ENCODE measurements at regions not wholly inside any gene's neighbourhood (a gene's known extent, or its start where the extent isn't known, plus 50 kb on each side); places are given as distances from the start of the nearest gene placed in this dataset.
"Not testable (repeated sequence)": the region's sequence is repeated elsewhere in the genome, so short reads cannot be mapped to it uniquely, and the experiment has no call there.

DNA sequence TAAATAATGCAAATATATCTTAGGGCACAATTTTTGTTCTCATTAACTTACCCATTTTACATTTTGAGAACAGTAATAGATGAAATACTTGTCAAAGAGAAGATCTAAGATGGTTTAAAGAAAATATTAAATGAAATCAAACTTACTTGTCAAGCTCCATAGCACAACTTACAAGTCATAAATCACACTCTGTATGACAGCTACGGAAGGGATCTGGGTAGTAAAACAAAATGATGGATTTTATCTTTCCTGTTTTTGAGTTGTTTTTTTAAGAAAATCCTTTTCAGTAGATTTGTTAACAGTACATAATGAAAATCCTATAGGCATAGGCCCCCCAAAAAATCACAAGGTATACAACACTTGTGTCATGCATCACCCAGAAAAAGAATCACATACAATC lies 84.4 kb upstream of the ANTXRL start:
- DNase-seq (ENCODE audit: low read depth, low spot score), result not testable (repeated sequence)

DNA sequence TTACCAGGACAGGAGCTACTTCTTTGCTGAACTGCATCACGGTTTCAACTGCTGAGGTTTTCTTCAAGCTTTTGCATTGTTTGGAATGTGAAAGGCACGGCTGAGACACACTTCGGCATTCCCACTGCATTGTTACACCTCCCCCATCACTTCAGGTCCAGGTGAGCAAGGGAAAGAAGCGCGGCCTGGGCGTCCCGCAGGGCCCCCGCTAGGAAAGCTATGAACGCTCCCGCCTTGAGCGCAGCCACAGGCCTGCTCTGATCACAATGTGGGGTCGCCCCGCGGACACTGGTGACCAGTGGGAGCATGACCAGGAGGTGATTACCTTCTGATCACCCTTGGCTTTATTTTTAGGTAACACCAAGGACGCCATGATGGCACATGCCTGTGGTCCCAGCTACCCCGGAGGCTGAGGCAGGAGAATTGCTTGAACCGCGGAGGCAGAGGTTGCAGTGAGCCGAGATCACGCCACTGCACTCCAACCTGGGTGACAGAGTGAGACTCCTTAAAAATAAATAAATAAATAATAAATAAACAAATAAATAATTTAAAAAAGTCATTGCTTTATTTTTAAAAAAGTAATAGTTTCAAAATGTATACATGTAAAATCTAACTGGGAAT lies 82.2 kb upstream of the ANTXRL start:
- not testable (repeated sequence) for DNase-seq (ENCODE audit: low read depth, low spot score)

DNA sequence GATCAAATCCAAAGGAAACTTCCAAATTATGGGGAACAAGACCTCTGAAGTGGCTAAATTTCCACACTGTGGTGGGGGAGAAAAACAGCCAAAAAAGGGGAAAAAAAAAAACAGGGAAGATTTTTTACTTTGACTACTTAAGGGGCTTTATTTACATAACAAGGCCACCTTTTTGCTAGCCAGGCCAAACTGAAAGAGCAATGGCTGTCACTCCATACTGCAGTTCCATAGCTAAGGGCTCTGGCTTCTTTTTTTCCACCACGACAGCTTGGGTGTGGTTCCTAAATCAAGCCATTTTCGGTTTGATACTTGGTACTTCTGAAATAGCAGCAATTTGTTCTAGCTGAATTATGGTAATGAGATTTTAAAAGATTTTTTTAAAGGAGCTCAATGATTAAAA lies 76.4 kb upstream of the ANTXRL start:
- DNase-seq (ENCODE audit: low read depth, low spot score), result not testable (repeated sequence)

DNA sequence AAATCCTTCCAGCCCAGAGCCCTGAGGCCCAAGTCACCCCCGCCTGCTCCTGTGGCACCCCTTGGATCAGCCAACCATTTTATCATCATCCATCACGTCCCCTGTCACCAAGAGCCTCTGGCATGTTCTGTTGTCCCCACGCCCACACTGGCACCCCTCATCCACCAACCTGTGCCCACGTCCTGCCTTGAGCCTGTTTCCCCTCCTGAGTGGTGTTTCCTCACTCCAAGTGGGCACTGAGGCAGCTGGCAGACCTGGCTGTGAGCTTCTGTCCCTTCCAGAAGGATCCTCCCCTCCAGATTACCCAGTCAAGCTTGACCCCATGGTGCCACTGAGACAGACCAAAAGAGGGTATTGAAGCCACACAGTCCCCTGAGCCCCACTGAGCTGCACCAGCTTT lies 71.4 kb upstream of the ANTXRL start:
- DNase-seq (ENCODE audit: low read depth, low spot score), result no peak

DNA sequence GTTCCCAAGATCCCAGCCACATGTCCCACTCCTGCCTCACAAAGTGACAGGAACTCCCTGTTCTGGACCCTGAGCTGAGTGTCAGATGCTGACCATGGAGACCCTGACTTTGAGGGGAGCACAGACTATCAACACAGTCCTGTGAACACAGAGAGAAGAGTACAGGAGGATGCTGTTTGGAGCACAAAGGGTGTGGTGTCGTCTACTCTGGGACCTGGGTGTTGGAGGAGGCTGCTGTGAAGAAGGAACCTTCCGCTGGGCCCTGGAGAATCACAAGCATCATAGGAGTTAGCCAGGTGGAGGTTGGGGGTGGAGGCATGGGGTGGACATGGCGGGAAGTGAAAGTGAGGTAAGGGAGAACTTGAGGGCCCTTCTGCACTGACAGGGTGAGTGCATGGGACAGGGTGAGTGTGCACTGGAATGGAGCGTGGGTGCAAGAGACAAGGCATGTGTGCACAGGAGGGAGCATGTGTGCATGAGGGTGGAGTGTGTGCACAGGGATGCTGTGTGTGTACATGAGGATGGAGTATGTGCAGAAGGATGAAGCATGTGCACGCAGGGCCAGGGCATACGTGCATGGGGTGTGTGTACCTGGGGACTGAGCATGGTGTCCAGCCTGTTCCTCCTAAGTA lies 70.7 kb upstream of the ANTXRL start:
- no peak for DNase-seq (ENCODE audit: low read depth, low spot score)

DNA sequence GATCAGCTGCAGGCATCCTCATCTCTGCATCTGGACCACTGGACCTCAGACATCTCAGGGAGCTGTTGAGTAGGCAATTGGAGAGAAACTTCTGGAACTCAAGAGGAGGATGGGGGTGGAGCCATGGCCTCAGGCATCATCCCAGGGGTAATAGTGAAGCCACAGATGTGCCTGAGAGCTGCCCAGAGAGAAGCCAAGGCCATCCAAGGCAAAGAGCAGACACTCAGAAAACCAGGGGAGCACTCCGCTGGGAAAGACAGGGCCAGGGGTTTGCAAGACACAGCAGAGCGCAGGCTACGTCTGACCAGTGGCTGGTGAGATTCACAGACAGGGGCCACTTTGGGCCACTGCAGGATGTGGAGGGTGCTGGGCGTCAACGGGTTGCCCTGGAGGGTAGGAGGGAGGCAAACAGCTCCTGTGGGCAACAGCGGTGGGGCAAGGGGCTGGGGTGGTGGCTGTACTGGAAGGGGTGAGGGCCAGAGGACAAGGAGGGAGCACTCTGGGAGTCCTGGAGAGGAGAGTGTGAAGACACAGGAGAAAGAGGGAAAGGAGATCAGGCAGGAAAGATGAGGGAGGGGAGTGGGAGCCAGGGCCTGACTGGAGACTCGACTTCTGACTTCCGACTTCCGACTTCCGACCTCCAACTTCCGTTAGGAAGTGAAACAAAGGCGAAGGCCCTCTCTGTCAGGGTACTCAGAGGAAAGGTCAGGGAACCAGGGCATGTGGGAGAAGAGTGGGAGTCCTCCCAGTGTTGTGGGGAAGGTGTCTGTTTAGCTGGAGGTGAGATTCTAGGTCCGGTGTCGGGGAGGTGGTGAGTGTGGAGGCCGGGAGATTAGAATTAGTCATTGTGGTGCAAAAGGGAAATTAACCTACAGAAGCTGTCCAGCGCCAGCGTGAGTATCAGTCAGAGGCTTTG lies 69.7 kb upstream of the ANTXRL start:
- no peak for DNase-seq (ENCODE audit: low read depth, low spot score)

DNA sequence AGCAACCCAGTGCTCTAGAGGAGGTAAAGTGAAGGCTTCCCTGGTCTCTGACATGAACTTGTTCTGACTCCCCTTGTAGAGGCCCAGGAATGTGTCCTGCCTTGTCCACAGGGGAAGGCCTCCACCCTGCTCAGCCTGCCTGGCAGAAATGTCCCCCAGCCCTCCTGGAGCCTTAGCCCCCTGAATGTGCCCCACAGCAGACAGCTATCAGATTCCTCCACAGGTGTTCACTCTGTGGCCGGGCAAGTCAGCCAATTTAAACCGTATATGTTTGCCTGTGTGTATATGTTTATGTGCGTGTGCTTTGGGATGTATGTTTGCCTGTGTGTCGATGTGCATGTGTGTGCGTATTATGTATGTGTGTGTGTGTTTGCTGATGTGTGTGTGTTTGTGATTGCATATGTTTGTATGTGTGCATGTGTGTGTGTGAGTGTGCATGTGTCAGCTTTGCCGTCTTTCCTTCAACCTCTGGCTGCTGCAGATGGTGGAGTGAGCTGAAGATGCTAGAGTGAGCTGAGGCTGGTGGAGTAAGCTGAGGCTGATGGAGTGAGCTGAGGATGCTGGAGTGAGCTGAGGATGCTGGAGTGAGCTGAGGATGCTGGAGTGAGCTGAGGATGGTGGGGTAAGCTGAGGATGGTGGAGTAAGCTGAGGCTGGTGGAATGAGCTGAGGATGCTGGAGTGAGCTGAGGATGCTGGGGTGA lies 68.9 kb upstream of the ANTXRL start:
- DNase-seq (ENCODE audit: low read depth, low spot score), result no peak

DNA sequence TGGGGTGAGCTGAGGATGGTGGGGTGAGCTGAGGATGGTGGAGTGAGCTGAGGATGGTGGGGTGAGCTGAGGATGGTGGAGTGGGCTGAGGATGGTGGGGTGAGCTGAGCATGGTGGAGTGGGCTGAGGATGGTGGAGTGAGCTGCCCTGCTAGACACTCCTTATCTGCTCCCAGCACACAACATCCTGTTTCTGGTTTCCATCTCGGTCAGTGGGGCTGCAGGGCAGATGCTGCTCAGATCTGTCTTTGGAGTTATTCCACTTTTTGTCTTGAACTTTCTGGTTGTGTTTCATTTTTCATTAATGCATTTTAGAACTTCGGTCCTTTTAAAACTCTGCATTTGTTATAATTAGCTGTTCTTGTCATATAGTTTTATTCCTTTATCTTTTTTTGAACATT lies 67.9 kb upstream of the ANTXRL start:
- no peak for DNase-seq (ENCODE audit: low read depth, low spot score)

DNA sequence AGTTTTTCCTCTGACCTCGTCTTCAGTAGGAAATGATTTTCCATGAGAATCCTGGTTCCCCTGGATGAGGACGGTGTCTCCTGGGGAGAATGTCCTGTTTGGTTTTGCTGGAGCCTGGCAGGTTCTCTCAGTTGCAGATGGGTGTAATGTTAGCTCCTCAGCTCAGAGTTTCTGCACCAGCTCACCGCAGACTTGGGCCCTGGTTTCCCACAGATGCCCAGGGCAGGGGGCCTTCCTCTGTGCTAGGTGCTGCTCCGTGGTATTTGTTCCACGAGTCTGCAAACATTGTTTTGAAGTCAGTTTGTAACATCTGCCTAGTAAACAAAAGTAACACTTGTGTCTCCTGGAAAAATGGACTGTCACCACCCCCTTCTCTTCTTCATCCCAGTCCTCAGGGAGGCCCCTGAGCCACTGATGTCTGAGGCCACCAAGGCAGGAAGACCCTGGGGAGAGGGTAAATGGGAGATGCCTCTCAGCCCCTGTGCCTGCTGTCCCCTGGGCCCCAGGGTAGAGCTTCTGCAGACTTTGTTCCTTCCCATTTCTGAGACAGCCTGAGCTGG lies 67.3 kb upstream of the ANTXRL start:
- not testable (repeated sequence) for DNase-seq (ENCODE audit: low read depth, low spot score)

DNA sequence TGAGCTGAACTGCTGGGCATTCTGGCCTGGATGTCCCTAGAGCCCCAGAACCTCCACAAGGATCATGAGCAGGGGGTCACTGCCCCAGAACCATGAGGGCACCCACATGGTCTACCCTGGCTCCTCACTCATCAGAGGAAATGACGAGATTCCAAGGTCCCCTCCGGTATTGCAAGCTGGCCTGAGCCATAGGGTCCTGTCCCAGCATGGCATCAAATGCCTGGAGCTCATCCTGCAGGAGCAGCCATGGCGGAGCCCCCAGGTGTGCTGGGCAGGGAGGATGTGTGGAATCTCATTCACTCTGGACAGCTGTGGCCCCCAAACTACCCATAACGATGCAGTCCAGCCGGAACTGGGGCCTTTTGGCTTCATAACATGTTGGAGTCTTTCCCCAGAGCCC lies 66.6 kb upstream of the ANTXRL start:
- DNase-seq (ENCODE audit: low read depth, low spot score), result no peak

DNA sequence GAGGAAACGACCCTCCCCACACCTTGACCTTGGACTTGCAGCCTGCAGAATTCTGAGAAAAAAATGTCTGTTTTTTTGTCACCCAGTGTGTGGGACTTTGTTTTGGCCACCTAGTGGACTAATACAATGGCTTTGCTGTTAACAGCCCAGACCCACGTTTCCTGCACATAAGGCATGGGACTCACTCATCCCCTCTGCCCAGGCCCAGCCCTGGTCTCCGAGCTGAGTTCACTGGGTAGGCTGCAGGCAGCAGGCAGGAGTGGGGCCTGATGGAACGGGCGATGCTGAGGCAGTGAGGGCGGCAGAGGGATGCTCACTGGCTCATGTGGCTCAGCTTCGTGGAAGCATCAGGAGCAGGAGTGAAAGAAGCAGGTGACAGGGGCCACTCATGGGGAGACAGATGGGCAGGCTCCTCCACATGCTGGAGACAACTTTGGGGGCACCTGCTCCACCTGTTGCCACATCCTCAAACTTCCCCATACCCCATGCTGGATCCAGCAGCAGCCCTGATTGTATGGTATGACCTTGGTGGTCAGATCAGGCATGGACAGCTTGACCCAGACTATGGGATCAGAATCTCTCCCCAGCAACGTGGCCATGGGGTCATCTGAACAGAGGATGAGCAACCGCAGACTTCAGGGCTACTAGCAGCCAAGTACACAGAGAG lies 65.8 kb upstream of the ANTXRL start:
- no peak for DNase-seq (ENCODE audit: low read depth, low spot score)

DNA sequence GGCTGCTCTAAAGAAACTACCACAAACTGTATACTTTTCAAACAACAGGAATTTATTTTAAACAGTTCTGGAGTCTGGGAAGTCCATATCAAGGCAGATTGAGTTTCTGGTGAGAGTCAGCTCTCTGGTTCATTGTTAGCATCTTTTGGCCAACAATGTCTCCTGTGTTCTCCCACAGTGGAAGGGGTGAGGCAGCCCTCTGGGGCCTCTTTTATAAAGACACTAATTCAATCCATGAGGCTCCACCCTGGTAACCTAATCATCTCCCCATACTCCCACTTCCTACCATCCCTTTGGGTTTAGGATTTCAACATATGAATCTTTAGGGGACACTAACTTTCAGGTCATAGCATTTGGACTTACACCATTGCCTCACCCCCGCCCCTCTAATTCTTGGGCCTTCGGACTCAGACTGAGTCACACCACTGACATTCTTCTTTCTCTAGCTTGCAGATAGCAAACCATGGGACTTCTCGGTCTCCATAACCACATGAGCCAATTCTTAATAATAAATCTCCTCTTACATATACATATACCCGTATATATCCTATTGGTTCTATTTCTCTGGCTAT lies 64.3 kb upstream of the ANTXRL start:
- DNase-seq (ENCODE audit: low read depth, low spot score), result no peak

DNA sequence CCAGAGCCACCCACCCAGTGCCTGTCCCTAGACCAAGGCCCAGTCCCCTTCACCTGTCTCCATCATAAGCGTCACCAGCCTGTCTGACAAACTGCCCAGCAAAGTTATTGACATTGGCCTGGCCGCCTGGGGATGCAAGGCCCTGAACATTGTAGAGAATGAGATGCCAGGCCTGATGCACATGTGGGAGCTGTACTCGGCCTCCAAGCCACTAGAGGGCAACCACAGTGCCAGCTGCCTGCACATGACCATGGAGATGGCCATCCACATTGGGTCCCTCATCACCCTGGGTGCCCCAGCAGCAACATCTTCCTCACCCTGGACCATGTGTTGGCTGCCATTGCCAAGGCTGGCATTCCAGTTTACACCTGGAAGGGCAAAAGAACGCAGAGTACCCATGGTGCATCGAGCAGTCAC lies 63.7 kb upstream of the ANTXRL start:
- no peak for DNase-seq (ENCODE audit: low read depth, low spot score)

DNA sequence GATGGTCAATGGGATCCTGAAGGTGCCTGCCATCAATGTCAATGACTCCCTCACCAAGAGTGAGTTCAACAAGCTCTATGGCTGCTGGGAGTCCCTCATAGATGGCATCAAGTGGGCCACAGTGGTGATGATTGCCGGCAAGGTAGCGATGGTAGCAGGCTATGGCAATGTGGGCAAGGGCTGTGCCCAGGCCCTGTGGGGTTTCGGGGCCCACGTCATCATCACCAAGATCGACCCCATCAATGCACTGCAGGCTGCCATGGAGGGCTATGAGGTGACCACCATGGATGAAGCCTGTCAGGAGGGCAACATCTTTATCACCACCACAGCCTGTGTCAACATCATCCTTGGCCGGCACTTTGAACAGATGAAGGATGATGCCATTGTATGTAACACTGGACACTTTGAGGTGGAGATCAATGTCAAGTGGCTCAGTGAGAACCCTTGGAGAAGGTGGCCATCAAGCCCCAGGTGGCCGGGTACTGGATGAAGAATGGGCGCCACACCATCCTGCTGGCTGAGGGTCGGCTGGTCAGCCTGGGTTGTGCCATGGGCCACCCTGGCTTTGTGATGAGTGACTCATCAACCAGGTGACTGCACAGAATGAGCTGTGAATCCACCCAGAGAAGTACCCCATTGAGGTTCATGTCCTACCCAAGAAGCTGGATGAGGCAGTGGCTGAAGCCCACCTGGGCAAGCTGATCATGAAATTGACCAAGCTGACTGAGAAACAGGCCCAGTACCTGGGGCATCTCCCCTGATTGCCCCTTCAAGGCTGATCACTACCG lies 63.0 kb upstream of the ANTXRL start:
- DNase-seq (ENCODE audit: low read depth, low spot score), result no peak

DNA sequence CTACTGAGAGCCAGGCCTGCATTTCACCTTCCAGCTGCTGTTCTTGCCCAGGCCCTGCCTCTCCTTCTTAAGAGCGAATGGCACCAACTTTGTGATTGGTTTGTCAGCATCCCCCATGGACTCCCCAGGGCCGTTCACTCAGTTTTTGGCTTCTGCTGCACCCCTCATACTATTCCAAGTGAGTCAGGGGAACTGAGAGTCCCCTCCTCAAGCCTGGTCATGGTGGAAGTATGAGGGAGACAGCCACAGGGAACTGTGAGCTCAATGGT lies 62.4 kb upstream of the ANTXRL start:
- DNase-seq (ENCODE audit: low read depth, low spot score), result no peak

DNA sequence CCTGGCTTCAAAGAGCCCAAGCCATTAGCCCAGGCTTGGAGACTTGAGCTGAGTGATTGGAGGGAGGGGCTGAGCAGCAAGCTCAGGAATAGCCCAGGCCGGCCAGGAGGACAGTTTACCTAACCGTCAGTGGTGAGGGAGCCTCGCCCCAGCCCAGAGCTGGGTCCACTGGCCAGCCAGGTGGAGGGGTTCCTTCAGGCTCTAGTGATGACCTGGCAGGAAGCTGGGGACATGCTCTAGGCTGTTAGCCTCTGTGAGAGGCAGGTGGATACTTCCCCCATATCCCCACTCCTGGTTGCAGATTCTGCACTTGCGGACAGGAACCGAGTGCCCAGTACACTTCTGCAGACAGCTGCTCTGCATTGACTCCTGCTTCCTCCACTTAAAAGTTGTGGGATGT lies 61.2 kb upstream of the ANTXRL start:
- DNase-seq (ENCODE audit: low read depth, low spot score), result no peak

DNA sequence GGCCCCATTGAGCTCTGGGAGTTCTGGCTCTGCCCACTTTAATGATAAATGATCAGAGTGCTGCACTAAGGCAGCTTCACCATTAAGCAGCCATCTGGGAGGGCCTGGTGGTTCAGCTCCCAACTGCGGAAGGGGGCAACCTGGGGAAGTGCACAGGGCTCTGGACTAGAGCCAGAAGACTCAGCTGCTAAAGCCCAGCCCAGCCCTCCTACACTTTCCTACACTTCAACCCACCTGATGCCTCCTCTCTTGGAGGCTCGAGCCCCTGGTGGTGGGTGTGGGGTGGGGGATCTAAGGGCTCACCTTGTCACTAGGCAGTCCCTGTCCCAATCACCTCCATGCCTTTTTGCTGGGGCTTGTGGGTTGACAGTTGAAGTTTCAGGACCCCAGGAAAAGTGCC lies 60.6 kb upstream of the ANTXRL start:
- no peak for DNase-seq (ENCODE audit: low read depth, low spot score)

DNA sequence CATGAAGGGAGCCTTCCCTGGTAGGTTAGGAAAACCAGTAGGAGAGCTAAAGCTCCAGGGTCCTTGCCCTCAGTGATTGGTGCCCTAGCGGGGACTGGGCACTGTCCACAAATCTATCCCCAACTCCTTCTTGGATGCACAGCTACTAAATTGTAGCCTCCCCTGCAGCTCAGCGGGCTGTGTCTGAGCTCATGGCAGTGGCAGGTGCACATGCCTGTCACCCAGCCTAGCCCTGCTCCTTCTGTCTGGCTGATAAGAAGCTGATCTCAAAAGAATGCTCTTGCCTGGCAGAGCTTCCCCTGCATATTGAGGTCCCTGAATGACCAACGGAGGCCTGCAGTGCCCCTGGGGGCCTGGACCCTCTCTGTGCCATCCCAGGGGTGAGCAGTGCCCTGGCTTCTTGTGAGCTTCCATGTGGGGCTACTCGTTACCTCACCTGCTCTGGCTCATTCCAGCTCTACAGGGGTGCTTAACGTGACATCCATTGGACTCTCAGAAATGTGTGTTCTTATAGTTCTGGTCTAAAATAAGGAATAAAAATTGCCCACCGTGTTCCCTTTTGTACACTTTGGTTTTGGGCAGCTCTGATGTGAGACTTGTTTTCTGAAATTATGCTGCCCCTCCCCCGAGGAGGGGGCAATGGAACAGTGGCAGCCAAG lies 59.8 kb upstream of the ANTXRL start:
- DNase-seq (ENCODE audit: low read depth, low spot score), result no peak

DNA sequence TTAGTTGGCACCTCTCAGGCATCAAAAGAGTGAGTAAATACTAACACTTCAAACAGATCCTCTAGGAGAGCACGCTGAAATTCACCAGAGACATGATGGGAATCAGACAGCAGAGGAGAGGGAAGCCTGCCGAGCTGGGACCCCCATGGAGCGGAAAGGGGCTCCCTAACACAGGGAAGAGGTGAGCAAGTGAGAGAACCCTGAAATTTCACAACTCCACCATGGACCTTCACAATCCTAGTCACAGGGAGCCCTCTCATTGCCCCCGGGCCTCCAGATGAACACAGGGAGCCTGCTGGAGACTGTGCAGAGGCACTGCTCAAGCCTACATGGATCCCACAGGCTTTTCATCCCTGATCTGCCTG lies 59.2 kb upstream of the ANTXRL start:
- no peak for DNase-seq (ENCODE audit: low read depth, low spot score)
